CD4-positive, alpha-beta T cell treated with Interleukin-17A for 1 hour (primary cell): ENCODE measurements at regions not wholly inside any gene's neighbourhood (a gene's known extent, or its start where the extent isn't known, plus 50 kb on each side); places are given as distances from the start of the nearest gene placed in this dataset.

Experiments used
- DNase-seq: peaks from one replicate; pipeline ENCODE4 v3.0.0-alpha.2; 2020

DNA sequence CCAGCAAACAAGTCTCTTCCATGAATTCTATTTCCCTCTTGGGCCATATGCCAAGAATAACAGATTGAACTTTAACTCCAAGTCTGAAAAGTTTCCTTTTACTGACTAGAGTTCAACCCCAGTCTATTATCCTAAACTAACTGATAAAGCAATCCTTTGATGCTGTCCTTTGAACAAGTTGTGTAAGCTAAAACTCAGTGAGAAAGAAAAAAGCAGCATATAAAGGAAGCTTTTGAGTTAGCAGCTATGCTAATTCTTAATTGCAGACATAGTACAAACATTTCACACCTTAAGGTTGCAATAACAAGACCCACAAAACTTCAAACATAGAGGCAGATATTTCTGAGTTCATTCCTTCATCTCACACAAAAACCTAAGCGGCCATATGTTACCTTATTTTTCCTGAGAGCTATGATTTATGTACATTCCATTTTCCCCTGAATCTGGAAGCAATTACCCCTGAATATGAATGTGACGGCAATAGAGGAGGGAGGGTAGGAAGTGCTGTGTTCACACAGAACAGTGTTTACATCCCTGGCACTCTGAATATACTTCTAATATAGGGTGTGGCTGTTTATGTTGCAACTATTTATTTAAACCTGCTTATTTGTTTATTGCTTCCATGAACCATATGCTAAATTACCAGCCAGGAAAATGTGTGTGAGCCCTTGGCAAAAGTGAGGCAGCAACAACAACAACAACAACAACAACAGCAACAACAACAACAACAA lies 180.6 kb downstream of the IRS1 start:
- no peak for DNase-seq

DNA sequence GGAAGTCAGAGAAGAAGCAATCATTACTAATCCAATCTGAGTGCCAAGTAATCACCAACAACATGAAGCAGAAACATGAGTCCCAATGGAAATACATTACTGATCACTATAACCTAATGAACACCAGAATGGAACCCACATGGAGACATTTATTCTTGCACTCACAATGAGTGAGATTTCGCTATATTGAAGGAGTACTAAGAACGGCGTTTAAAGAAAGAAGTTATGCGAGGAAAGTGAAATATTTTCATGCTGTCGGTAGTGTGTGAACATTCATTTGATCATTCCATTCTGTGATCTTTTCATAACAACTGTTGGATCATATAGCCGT lies 181.1 kb downstream of the IRS1 start:
- no peak for DNase-seq

DNA sequence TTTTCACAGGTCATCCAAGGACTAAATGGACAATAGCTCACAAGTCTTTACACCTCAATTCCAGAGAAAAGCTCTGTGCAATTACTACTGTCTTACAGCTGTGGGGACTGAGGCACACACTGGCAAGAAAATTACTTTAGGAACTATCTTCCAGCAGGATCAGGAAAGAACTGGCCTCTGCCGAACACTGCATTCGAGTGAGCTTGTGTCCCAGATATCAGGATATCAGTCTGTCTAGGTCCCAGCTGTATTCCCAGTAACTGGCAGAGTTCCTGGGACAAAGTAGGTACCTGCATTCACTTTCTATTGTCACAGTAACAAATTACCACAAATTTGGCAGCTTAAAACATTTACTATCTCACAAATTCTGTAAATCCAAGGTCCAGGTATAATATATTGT lies 183.7 kb downstream of the IRS1 start:
- DNase-seq = no peak

DNA sequence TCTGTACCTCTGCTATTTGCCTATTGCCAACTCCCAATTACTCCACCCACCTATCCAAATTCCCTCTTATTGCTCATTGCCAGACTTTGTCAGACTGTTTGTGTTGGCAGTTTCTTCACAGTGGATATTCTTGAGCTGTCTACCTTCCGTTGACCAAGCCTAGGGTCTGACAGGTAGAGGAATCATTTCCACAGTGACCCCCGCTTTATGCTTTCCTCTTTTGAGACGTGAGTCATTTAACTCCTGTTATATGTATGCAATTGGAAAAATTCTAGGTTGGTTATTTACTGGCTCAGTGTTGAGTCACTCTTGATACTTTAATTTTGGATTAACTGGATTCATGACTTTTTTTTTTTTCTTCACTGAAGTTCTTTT lies 187.7 kb downstream of the IRS1 start:
- DNase-seq = no peak

DNA sequence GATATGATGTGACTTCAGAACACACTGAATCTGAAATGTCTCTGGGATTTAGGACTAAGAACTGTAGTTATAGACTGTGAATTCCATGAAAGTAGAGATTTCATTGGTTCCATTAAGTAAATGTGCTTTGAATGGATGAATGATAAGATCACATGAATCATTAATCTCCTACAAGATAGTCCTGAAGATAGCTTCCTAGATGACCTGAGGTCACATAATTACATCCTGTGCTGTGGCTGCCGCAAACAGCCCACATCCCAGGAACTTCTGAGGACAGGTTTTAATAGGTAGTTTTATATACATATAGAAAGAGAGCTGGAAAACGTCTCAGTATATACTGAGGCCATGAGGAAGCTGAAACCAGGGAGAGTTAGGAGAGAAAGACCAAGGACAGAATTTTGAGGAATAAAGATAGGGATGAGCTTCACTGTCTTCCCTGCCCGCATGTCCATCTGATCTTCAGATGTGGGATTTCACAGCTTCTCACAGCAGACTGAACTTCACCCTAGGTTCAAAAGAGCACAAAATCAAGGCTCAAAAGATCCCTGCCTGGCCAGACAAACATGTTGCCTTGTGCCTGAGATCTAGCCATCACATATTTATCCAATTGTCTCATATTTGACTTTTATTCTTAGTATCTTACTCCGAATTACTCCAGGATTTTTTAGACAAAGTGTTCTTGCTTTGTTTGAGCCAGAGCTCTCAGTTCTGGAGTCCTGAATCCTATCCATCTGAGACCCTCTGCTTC lies 188.2 kb downstream of the IRS1 start:
- DNase-seq = no peak

DNA sequence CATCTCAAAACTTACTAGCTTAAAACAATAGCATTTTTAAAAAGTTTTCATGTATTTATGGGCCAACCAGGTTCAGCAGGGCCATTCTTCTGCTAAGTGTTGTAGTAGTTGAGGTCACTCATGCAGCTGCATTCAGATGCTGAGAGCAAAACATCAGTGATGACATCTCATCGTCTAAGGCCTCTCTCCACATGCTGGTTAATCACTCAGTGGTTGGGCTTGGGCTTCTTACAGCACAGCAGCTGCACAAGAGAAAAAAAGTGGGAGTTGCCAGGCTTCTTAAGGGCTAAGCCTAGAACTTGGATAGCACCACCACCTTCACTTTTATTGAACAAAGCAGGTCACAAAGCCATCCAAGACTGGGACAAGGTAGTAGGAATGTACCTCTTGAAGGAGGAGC lies 190.3 kb downstream of the IRS1 start:
- DNase-seq = no peak

DNA sequence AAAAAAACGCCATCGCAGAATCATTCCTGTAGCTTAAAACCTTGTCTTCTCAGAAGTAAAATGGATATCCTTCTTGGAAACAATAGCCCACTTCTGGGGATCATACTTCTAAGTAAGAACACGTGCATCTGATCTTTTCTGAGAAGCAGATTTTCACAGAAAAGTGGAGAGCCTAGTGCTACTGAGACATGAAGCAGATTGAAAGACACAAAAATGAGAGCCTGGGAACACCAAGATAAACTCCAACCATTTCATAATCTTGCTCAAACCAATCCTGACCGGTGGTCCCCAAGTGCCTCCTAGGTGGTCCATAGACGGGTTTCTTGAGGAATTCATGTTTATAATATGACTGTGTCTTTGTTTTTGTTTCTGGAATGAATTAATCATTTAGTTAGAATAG lies 191.2 kb downstream of the IRS1 start:
- DNase-seq = no peak

DNA sequence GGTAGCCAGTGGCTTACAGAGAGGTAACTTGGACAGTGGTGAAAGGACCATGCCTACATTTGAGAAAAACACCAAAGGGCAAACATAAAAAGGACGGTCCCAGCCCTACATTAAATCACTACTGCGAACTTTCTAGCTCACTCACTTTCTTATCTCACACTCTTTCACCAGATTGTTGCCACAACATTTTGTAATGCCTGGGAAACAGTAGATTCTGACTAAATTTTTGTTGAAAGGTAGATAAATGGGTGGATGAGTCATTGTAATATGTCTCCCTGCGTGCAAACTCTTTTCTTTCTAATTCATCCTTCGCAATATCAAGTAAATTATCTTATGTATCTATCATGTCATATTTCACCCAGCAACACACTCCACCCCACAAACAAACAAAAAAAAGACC lies 192.2 kb downstream of the IRS1 start:
- DNase-seq = no peak

DNA sequence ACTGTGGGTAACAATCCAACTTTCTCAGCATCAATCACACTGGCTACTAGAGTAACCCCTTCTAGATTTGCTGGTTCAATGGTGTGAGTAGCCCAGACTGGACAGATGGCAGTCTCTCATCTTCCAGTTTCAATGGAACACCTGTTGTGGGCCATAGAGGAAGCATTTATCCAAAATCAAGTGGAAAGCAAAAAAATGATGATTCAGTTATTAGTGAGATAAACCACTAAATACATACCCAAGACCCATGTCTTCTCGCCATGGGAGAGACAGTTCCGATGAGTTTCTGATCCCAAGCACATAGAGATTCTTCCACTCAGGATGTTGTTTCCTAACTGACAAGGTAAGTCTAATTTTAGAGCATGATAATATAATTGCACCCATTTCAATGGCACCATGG lies 194.0 kb downstream of the IRS1 start:
- no peak for DNase-seq

DNA sequence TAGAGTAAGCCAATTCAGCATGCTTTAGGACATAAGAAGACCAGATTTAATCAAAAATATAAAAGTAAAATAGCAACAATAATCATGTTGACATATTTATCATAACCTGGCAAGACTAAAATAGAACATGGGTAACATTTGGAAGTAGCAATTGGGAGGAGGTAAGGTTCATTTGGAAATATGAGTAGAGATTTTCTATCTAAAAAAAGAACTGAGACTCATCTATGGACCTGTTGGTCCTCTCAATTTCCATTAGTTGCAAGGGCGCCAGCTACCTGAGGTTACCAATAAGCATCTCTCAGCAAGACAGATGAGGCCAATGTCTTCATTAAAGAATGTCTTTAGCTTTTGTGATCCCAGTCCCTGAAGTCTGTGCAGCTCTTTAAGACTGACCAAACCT lies 196.0 kb downstream of the IRS1 start:
- no peak for DNase-seq

DNA sequence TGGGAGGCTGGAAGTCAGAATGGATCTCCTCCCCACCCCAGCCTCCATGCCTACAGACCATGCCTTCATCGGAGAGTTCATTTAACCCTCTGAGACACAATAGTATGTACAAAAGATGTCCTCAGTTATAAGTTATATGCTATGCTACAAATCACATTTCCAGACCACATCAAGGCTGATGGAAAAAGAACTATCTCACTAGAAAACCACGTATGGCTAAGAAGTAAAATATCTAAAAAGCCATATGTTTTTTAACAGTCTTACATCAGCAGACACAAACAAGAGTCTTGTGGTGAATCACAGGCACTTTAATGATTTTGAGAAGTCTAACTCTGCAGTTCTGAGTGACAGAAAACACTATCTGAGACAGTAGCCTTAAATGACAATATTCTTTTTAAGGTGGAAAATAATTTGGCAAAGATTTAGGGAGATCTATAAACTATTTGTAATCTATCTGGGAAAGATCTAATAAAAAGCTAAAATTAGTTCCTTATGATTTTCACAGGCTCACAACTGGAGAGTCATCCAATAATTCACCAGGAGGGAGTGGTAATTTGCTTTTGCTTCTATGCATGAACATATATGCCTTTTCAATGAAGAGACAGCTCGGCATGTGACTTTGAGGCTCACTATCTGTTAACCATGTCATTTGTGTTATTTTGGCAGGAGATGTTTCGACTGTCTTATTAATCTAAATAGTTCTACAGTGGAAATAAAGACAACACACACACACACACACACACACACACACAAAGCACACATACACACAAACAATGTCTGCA lies 197.5 kb downstream of the IRS1 start:
- DNase-seq = no peak

DNA sequence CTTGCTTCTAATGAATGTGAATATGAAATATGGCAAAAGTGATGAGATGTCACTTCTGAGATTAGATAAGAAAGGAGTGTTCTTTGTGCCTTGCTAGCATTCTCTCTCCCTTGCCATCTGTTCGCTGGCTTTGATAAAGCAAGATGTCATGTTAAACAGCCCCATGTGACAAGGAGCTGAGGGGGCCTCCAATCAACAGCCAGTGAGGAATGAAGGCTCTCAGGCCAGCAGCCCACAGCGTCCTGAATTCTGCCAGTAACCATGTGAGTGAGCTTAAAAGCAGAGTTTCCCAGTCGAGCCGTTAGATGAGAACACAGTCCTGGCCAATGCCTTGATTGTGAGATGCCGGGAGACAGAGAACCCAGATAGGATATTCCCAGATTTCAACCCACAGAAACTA lies 198.8 kb downstream of the IRS1 start:
- DNase-seq = no peak

DNA sequence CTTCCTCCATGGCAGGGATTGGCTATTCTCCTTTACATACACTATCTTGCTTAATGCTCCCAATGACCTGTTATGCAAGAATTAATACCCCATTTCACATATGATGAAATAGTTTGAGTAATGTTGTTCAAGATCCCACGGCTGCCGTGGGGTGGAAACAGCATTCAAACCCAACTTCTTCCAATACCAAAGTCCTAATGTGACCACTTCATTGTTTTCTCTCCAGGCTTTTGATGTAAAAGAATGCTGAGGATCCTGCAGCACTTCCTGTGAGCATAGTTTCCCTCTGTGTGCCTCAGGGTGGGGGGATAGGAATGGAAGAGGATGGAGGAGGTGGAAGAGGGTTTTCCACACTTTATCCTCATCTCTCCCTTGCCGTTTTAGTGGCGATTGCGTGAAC lies 199.4 kb downstream of the IRS1 start:
- DNase-seq = no peak

DNA sequence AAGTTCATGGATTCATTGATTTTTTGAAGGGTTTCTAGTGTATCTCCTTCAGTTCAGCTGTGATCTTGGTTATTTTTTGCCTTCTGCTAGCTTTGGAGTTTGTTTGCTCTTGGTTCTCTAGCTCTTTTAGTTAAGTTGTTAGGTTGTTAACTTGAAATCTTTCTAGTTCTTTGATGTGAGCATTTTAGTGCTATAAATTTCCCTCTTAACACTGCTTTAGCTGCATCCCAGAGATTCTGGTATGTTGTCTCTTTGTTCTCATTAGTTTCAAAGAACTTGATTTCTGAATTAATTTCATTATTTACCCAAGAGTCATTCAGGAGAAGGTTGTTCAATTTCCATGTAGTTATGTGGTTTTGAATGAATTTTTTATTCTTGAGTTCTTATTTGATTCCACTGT lies 210.6 kb downstream of the IRS1 start:
- no peak for DNase-seq

DNA sequence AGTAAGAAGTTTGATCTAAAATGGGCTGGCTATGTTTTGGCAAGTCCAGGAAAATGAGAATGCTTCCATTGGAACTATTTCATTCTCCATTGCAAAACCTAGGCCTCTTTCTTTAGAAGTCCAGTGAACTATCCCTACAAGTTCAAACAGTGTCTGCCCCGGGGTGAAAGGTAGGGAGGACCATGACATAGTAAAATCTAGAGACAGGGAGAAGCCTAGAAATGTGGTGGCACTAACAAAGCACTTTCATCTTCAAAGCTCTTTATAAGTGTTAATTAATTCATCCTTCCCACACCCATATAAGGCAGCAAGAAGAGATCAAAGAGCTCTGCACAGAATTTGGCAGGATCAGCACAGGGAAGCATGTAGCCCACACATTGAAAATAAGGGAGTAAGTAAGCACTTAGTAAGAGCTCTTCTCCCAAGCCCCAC lies 214.5 kb downstream of the IRS1 start:
- DNase-seq = no peak

DNA sequence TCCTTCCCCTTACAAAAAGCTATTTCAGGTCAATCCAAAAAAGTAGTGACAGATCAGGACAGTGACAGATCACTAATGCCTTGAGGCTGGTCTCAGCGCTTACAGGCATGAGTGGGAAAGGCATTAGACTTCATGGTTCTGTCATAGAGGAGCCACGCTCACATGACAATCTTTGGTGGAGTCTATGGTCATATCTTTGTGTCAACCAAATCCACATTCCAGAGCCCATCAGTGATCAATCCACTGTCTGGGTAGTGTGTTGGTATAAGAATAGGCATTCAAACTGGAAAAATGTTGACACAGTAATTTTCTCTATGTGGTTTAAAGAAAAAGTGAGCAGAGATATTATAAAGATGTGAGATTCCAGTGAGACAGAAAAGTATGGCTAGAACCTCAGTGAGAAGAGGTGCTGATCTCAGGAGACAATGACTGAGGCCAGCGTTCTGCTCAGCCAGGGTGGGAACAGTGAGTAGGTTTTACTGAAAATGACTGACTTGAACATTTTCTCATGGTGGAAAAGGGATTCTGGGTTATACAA lies 215.0 kb downstream of the IRS1 start:
- DNase-seq = no peak

DNA sequence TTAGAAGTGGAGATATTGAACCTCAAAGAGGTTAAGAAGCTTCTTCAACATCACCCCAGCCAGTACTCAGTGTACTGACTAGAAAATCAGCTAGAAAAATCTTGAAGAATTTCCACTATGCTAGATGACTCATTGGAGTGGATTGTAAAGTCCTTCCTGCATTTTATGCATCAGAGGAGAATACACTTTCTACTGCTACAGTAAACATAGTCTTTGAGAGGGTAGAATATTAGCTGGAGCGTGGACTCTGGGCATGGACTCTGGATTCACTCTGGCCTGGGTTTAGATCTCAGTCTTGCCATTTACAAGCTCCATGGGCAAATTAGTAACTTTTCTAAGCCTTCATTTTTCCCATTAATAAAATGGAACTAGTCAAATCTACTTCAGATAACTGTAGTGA lies 215.9 kb downstream of the IRS1 start:
- no peak for DNase-seq

DNA sequence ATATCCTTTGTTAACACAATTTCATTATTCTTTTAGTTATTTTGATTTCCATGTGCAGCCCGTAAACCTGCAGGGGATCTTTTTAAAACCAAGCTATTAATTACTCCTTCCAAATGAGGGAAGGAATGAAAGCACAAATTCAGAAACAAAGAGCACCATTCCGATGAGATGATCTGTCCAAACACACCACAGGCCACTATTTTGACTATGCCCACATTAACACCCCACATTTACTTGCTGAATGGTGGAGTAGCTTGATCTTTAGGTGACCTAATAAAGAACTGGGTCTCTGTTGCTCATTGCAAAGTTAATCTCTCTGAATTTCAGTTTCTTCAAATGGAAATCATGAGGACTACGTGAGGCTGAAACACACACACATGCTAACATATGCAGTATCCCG lies 218.0 kb downstream of the IRS1 start:
- DNase-seq = no peak

DNA sequence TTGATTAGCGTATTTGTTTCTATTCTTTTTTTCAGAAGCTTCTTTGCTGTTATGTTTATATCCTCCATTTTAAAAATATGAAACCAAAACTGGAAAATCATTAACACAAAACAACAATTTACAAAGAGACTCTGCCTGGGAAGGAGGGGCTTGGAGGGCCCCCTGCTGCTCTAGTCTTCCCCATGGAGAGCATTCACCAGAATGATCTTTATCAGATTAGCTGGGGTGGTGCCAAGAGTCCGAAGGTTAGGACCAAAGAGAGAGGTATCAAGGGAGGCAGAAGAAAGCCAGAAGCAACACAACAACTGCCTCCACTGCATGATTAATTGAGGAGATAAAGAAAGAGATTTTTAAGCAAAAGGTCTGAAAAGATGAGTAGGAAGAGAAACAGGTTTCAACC lies 218.6 kb downstream of the IRS1 start:
- DNase-seq = no peak

DNA sequence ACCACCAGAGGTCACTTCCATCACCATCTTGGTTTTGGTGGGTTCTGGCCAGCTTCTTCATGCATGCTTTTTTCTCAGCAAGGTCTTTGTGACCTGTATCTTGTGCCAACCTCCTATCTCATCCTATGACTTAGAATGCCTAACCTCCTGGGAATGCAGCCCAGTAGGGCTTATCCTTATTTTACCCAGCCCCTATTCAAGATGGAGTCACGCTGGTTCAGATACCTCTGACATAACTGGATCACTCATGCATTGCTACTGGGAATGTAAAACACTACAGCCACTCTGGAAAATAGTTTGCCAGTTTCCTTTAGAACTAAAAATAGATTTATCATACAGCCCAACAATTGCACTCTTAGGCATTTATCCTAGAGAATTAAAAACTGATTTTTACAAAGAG lies 219.2 kb downstream of the IRS1 start:
- no peak for DNase-seq

DNA sequence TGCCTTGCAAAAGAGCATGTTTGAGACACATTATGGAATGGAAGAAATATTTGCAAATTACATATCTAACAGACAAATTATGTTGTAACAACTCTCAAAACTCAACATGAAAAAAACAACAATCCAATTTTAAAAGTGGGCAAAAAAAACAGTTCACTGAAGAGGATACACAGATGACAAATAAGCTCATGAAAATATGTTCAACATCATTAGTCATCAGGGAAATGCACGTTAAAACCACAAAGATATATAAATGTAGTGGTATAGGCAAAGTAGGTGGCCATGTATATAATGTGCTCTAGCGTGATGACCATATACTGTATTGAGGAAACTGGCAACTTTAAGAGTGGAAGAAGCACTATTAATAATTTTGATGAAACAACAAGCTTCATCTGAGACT lies 220.1 kb downstream of the IRS1 start:
- no peak for DNase-seq

DNA sequence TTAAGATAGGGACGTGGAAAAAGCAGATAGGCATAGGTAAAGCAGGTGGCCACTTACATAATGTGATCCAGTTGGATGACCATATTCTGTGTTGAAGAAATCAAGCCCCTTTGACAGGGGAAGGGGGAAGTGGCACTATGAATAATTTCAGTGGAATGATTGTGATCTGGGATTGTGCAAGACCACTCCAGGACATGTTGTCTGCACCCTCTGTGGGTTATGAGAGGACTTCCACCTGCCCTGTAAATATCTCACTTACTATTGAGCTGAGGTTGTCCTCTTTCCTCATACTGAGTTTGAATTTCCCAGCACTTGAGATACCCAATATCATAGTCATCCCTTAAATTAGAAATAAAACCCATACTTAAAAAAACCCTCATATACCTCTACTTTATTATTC lies 220.7 kb downstream of the IRS1 start:
- DNase-seq = no peak

DNA sequence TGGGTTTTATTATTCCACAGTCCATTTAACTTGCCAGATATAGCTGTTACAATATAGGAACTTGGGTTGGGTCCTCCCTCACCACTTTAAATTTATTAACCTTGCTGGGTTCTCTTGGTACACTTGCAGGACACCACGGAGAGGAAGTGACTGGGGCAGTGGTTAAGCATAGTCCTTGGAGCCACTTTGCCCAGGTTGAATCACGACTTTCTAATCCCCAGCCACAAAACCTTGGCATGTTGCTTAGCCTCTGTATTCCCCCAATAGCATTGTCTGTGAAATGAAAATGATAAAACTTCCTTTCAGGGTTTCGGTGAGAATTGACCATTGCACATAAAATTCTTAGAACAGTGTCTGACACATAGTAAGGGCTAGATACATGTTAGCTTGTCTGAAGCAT lies 221.2 kb downstream of the IRS1 start:
- no peak for DNase-seq

DNA sequence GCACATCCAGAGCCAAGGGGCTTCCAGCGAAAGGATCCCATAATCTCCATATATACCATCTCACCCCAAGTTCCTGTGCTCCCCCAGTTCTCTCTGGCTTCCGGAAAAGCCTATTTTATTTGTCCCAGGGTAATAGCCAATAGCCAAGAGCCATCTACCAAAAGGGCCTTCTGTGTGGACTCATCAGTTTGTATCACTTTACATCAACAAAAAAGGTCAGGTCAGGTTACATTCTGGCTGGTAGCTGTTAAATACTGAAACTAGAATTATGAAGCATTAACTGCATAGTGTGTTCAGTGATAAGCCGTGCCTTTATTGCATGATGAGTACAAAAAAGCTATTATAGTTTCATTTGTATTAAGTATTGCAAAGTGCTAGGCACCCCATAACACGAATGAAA lies 223.7 kb downstream of the IRS1 start:
- DNase-seq = no peak
